SH-SY5Y (cell line): ENCODE measurements at regions not wholly inside any gene's neighbourhood (a gene's known extent, or its start where the extent isn't known, plus 50 kb on each side); places are given as distances from the start of the nearest gene placed in this dataset.

Source experiments
- GATA2 ChIP-seq: IDR thresholded peaks from 2 replicates; pipeline ENCODE4 v1.6.1; 2011; ENCODE audit warnings: mild to moderate bottlenecking, low read depth, low read length
- GATA3 ChIP-seq: IDR thresholded peaks from 2 replicates; pipeline ENCODE4 v1.6.1; 2011; ENCODE audit warnings: low read depth, mild to moderate bottlenecking, low read length, moderate library complexity

- TF ChIP-seq GATA3 (no peak), GATA2 (no peak)
Observed at GRCh38 chr2:38430597-38431207, 53.6 kb upstream of the ATL2 start.

GRCh38 chr2:38430196-38430595 is 53.1 kb upstream of the ATL2 start:
- TF ChIP-seq GATA2 (no peak), GATA3 (no peak)

GRCh38 chr2:38427936-38428335 is 50.9 kb upstream of the ATL2 start:
- no peak for TF ChIP-seq GATA3
- TF ChIP-seq GATA2, result no peak

- TF ChIP-seq GATA3, result no peak
- TF ChIP-seq GATA2, result no peak
Observed at GRCh38 chr2:38427054-38427453, 50.0 kb upstream of the ATL2 start.
